HG02610 (cell line): ENCODE measurements at regions not wholly inside any gene's neighbourhood (a gene's known extent, or its start where the extent isn't known, plus 50 kb on each side); places are given as distances from the start of the nearest gene placed in this dataset.
"Not testable (repeated sequence)": the region's sequence is repeated elsewhere in the genome, so short reads cannot be mapped to it uniquely, and the experiment has no call there.

ENCODE experiments used
- ATAC-seq: cut with Tn5 transposase; IDR thresholded peaks from one replicate; pipeline ENCODE4 v1.9.1; 2021; ENCODE audit warnings: mild to moderate bottlenecking, moderate library complexity; ENCODE audit not compliant: unreplicated experiment

- ATAC-seq, result no peak
Observed at GRCh38 chr2:16375351-16375750, 290.3 kb downstream of the CYRIA start.

DNA sequence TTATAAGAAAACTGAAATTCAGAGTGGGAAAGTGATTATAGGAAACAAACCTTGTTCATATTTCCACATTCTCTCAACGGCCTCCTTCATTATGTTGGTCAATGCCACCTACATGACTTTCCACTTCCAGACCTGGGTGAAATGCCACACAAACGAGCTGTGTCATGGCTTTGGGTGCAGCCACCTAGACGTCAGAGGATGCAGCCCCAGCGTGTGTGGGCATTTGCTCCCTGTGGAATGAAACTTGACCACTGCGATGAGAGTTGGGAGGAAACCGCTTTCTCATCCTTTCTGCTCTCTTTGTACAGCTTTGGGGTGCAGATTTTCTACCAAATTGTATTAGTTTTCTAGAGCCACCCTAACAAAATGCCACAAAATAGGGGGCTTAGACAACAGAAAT, 291.0 kb downstream of the CYRIA start:
- no peak for ATAC-seq

GRCh38 chr2:16373341-16373740, 292.3 kb downstream of the CYRIA start:
- ATAC-seq, result no peak

DNA sequence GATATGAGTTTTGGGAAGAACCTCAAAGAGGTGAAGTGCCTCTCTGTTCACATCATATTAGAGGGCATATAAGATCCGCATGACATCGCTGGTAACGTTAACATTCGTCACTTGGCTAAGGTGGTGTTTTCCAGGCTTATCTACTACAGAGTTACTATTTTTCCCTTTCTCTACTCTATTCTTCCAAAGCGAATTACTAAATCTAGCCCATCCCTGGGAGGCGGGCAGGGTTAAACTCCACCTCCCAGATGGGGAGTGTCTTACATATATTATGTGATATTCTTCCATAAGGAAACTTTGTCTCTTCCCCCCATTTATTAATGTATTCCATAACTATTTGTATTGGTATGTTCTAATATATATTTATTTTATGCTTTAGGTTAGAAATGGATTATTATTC, 293.9 kb downstream of the CYRIA start:
- ATAC-seq, result no peak

- ATAC-seq, result no peak
Observed at GRCh38 chr2:16368951-16369350, 296.7 kb downstream of the CYRIA start.

- no peak for ATAC-seq
Observed at GRCh38 chr2:16368328-16368727, 297.3 kb downstream of the CYRIA start.

GRCh38 chr2:16365366-16365765, 300.3 kb downstream of the CYRIA start:
- ATAC-seq, result no peak

GRCh38 chr2:16363581-16363980, 302.1 kb downstream of the CYRIA start:
- ATAC-seq, result no peak

GRCh38 chr2:16362611-16363010, 303.0 kb downstream of the CYRIA start:
- no peak for ATAC-seq

GRCh38 chr2:16361261-16361995, 304.2 kb downstream of the CYRIA start:
- no peak for ATAC-seq

DNA sequence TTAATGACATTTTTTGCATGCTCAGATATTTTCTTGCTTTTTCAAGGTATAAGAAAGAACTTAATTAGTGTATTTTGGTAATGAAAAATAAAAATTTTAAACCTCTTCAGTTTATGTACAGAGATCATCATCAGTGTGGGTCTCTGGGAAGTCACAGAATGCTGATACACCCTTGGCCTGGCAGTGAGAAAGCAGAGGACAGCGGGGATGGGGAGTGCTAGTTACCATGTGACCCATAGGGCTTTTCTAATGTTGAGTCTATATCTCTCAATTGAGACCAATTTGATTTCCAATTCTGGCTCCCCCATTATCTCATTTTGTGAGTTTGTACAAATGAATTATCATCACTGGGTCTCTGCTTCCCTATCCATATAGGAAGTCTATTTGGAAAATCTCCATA, 305.7 kb downstream of the CYRIA start:
- ATAC-seq, result no peak

DNA sequence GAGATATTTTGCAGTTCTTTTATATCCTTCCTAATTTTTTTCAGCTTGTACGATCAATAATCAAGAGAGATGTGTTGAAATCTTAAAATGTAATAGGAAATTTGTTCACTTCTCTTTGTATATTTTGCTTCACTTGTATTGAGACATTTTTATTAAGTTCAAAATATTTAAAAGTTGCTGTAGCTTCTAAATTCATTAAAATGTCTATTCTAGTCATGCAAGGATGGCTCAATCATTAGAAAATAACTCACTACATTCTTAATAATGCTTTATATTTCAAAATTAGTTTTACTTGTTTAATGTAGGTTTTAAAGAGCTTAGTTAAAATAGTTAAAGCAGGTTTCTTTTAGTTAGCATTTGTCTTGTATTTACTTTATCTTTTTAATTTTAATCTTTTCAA, 308.4 kb downstream of the CYRIA start:
- no peak for ATAC-seq

- no peak for ATAC-seq
Observed at GRCh38 chr2:16351541-16351940, 314.1 kb downstream of the CYRIA start.

- no peak for ATAC-seq
Observed at GRCh38 chr2:16351137-16351536, 314.5 kb downstream of the CYRIA start.

DNA sequence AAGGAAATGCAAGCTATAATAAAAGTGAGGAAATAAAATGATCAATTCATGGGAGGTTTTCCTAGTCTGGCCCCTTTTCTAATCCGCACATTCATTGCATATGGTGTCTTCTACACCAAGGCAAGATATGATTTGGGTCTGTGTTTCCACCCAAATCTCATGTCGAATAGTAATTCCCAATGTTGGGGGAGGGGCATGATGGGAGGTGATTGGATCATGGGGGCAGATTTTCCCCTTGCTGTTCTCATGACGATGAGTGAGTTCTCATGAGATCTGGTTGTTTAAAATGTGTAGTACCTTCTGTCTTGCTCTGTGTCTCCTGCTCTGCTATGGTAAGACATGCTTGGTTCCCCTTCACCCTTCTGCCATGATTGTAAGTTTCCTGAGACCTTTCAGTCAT, 315.4 kb downstream of the CYRIA start:
- no peak for ATAC-seq

DNA sequence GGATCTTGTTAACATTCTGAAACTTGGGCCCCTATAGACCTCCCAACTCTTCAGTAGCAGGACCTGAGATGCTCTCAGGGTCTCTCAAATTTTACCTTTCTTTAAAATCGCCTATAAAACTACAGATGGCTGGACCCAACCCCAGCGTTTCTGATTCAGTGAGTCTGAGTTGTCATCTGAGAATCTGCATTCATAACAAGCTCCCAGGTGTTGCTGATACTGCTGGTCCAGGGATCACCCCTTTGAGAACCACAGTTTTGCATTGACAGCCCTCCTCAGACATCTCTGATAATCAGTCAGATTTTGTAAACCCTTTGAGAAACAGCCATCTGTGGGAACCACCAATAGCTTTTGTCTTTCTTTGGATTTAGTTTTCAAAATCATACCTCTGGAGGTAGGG, 315.8 kb downstream of the CYRIA start:
- ATAC-seq, result no peak

DNA sequence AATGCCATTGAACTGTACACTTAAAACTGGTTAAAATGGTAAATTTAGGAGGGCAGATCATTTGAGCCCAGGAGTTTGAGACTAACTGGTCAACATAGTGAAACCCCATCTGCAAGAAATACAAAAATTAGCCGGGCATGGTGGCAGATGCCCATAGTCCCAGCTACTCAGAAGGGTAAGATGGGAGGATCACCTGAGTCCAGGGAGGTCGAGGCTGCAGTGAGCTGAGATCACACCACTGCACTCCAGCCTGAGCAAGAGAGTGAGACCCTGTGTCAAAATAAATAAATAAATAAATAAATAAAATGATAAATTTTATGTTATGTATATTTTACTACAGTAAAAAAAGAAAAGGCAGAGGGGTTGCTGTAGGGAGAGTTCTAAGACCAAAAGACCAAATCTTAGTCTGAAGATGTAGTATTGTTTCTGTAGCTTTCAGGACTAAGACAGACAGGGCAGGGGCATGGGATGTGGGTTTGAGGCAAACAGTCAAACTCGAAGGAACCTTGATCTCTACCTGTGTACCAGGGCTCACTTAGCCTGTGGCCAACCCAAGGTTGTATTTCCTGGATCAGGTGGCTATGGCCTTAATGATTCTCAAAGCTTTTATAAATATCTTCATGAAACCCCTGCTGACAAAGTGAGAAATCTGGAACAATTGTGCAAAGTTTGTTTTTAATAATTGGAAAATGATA, 316.7 kb downstream of the CYRIA start:
- ATAC-seq, result no peak

DNA sequence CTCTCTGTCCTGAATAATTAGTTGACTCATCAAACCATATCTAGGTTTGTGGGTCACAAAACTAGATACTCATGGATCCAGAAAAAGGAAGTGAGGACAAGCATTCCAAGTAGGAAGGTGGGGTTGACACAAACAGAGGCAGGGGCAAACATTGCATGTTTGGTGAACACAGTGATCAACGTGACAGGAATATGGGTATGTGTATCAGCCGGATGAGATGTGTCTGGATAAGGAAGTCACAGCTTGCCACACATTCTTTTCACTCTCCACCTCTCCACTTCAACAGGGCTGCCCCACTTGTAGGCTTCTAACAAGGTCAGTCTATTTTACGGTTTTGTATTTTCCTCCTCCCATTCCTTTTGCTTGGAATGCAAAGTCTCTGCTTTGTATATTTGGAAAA, 319.0 kb downstream of the CYRIA start:
- no peak for ATAC-seq

- ATAC-seq, result not testable (repeated sequence)
Observed at GRCh38 chr2:16345231-16345630, 320.4 kb downstream of the CYRIA start.

DNA sequence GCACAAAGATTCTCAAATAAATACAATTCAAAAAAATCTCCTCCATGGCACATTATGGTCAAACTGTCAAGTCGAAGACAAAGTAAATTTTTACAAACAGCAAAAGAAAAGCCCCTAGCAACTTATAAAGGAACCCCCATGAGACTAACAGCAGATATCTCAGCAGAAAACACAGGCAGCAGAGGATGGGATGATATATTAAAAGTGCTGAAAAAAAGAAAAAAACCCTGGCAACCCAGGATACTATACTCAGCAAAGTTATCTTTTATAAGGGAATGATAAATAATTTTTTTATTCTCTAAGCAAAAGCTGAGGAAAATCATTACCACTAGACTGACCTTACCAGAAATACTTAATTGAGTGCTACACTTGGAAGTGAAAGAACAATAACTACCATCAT, 326.4 kb downstream of the CYRIA start:
- no peak for ATAC-seq

GRCh38 chr2:16338026-16338425, 327.6 kb downstream of the CYRIA start:
- ATAC-seq, result no peak

DNA sequence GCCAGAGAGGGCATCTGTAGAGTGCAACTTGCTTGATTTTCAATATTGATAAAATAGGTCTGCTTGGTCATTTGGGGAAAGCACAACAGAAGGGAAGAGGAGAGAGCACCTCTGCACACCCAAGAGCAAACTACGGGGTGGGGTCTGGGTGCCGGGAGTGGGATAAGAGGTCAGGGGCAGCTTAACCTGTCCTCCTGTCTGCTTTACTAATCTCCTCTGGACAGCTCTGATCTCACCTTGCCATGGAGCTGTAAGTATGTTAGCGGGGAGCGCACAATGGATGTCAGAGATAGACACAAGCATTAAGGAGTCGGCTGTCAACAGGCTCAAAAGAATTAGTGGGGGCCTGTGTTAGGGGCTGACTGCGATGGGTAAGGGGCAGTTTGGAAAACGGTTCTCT, 328.7 kb downstream of the CYRIA start:
- ATAC-seq, result no peak

- ATAC-seq, result no peak
Observed at GRCh38 chr2:16336491-16336890, 329.1 kb downstream of the CYRIA start.
